ENCODE measurements at regions not wholly inside any gene's neighbourhood (a gene's known extent, or its start where the extent isn't known, plus 50 kb on each side); places are given as distances from the start of the nearest gene placed in this dataset.

- Histone ChIP-seq H3K9me3 (no peaks in the 10 kb centered on the region), H3K27me3 (no peaks in the 10 kb centered on the region), H3K36me3 (no peaks in the 10 kb centered on the region), H3K27ac (no peak overlapping the region), H3K4me1 (no peaks in the 10 kb centered on the region), H3K4me3 (no peak overlapping the region)
- TF ChIP-seq, protein P1, sequence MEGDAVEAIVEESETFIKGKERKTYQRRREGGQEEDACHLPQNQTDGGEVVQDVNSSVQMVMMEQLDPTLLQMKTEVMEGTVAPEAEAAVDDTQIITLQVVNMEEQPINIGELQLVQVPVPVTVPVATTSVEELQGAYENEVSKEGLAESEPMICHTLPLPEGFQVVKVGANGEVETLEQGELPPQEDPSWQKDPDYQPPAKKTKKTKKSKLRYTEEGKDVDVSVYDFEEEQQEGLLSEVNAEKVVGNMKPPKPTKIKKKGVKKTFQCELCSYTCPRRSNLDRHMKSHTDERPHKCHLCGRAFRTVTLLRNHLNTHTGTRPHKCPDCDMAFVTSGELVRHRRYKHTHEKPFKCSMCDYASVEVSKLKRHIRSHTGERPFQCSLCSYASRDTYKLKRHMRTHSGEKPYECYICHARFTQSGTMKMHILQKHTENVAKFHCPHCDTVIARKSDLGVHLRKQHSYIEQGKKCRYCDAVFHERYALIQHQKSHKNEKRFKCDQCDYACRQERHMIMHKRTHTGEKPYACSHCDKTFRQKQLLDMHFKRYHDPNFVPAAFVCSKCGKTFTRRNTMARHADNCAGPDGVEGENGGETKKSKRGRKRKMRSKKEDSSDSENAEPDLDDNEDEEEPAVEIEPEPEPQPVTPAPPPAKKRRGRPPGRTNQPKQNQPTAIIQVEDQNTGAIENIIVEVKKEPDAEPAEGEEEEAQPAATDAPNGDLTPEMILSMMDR (IDR thresholded peaks at IDR 0.05) = no peak
- TF ChIP-seq EP300 (IDR thresholded peaks at IDR 0.05) = no peak
- TF ChIP-seq POLR2AphosphoS5 (IDR thresholded peaks at IDR 0.05) = no peak
- TF ChIP-seq POLR2A (IDR thresholded peaks at IDR 0.05) = no peak
- DNase-seq = no peak
- 89 to 90% methylated on average over 4 of the region's 4 CpGs for WGBS, 2 donors
- intact Hi-C loops (cut with DNase I) = no loop called here
Measured at GRCh38 chr6:43907789-43908472, 137.9 kb downstream of the VEGFA start.

DNA sequence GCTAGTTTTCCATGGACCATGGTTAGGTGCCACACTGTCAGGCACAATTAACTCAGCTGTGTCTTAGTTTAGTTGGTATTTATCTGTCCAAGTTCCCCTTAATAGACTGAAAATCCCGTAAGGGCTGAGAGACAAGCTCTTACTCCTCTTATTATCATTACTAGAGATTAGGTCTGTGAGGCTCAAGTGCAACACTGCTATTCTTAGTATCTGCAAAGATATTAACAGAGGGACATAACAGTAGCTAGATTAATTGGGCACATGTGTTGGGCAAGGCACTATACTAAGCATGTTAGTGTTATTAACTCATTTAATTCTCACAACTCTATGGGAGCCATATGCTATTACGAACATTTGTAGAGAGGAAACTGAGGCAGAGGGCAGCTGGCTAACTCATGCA lies 137.3 kb downstream of the VEGFA start:
- no peak for DNase-seq
- intact Hi-C loops (cut with DNase I) = no loop called here
- no peaks in the 10 kb centered on the region for H3K36me3 ChIP-seq
- no peak overlapping the region for H3K4me3 ChIP-seq
- no peaks in the 10 kb centered on the region for H3K9me3 ChIP-seq
- no peaks in the 10 kb centered on the region for H3K4me1 ChIP-seq
- H3K27ac ChIP-seq = no peak overlapping the region
- 92 to 98% methylated on average over 2 of the region's 2 CpGs for WGBS, 2 donors
- TF ChIP-seq POLR2A (IDR thresholded peaks at IDR 0.05) (no peak), POLR2AphosphoS5 (IDR thresholded peaks at IDR 0.05) (no peak), EP300 (IDR thresholded peaks at IDR 0.05) (no peak)
- TF ChIP-seq, protein P1 (IDR thresholded peaks at IDR 0.05) = no peak
- no peaks in the 10 kb centered on the region for H3K27me3 ChIP-seq

DNA sequence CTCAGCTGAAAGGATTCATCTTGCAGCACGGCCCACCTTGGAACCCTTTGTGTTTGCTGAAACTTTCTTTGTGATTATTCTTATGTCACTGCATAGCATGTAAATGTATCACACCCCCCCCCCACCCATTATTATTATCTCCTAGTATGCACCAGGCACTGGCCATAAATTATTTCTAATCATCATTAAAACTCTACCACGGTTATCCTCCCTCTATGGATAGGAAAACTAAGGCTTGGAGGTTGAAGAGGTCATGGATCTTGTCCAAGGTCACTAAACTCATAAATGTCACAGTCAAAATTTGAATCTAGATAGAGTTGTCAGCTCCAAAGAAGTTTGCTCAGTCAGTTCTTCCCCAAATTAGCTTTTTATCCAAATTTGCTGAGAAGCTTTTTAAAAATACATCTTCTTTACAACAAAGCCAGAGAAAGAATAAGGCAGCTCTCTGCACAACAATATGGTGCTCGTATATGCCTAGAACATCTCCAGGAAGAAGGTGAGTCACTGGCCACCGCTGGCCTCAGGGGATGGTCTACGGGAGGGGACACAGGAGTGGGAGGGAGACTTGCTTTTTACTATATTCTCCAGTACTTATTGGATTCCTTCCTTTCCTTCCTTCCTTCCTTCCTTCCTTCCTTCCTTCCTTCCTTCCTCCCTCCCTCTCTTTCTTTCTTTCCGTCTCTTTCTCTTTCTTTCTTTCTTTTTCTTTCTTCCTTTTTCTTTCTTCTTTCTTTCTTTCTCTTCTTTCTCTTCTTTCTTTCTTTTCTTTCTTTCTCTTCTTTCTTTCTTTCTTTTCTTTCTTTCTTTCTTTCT lies 134.5 kb downstream of the VEGFA start:
- Histone ChIP-seq H3K4me1 (no peaks in the 10 kb centered on the region), H3K36me3 (no peaks in the 10 kb centered on the region), H3K9me3 (no peaks in the 10 kb centered on the region), H3K27ac (no peak overlapping the region), H3K4me3 (no peak overlapping the region), H3K27me3 (no peaks in the 10 kb centered on the region)
- intact Hi-C loops (cut with DNase I) = no loop called here
- DNase-seq = no peak
- WGBS, 2 donors = 88 to 89% methylated on average over 6 of the region's 6 CpGs
- TF ChIP-seq, protein P1 (IDR thresholded peaks at IDR 0.05) = no peak
- no peak for TF ChIP-seq POLR2A (IDR thresholded peaks at IDR 0.05)
- TF ChIP-seq POLR2AphosphoS5 (IDR thresholded peaks at IDR 0.05) = no peak
- TF ChIP-seq EP300 (IDR thresholded peaks at IDR 0.05) = no peak

GRCh38 chr6:43903739-43904290 lies 133.8 kb downstream of the VEGFA start:
- TF ChIP-seq EP300 (IDR thresholded peaks at IDR 0.05) = no peak
- no peak for TF ChIP-seq POLR2A (IDR thresholded peaks at IDR 0.05)
- TF ChIP-seq POLR2AphosphoS5 (IDR thresholded peaks at IDR 0.05) = no peak
- TF ChIP-seq, protein P1 (IDR thresholded peaks at IDR 0.05) = no peak
- DNase-seq = no peak
- no peaks in the 10 kb centered on the region for H3K36me3 ChIP-seq
- no peaks in the 10 kb centered on the region for H3K9me3 ChIP-seq
- no peaks in the 10 kb centered on the region for H3K27me3 ChIP-seq
- intact Hi-C loops (cut with DNase I) = no loop called here
- H3K4me3 ChIP-seq = no peak overlapping the region
- H3K4me1 ChIP-seq = no peaks in the 10 kb centered on the region
- H3K27ac ChIP-seq = no peak overlapping the region
- WGBS, 2 donors = 93 to 94% methylated on average over 7 of the region's 7 CpGs

All from sigmoid colon (tissue), 6 donors.